ENCODE measurements at regions not wholly inside any gene's neighbourhood (a gene's known extent, or its start where the extent isn't known, plus 50 kb on each side); places are given as distances from the start of the nearest gene placed in this dataset.

DNA sequence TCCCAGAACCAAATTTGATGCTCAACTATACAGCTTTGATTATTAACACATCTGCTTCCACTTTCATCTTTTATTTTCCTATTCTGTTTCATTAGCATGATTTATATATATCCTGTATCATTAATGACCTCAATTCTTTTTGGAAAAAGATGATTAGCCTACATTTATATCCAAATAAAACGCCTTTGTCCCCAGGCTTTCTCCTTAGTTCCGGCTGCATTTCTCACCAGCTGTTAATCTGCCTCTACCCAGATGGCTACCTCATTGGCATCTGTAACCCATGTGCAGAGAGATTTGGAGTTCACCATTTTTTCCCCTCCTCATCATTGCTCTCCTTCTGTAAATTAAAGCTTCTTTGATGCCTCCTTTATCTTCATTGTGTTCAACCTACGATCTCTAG, 336.8 kb upstream of the RGS6 start:
- Histone ChIP-seq H3K9ac (ENCODE audit: low read depth in 2 of 2, low read length in 2 of 2) (no peak overlapping the region), H3K4me3 (no peak overlapping the region), H3K27me3 (no peaks in the 10 kb centered on the region), H3K36me3 (no peaks in the 10 kb centered on the region), H3K27ac (no peak overlapping the region), H3K9me3 (no peaks in the 10 kb centered on the region), H3K4me1 (no peaks in the 10 kb centered on the region)
- no peak for DNase-seq
- intact Hi-C loops (cut with DNase I) = no loop called here
- TF ChIP-seq, protein P1, sequence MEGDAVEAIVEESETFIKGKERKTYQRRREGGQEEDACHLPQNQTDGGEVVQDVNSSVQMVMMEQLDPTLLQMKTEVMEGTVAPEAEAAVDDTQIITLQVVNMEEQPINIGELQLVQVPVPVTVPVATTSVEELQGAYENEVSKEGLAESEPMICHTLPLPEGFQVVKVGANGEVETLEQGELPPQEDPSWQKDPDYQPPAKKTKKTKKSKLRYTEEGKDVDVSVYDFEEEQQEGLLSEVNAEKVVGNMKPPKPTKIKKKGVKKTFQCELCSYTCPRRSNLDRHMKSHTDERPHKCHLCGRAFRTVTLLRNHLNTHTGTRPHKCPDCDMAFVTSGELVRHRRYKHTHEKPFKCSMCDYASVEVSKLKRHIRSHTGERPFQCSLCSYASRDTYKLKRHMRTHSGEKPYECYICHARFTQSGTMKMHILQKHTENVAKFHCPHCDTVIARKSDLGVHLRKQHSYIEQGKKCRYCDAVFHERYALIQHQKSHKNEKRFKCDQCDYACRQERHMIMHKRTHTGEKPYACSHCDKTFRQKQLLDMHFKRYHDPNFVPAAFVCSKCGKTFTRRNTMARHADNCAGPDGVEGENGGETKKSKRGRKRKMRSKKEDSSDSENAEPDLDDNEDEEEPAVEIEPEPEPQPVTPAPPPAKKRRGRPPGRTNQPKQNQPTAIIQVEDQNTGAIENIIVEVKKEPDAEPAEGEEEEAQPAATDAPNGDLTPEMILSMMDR (IDR thresholded peaks at IDR 0.05) = no peak

DNA sequence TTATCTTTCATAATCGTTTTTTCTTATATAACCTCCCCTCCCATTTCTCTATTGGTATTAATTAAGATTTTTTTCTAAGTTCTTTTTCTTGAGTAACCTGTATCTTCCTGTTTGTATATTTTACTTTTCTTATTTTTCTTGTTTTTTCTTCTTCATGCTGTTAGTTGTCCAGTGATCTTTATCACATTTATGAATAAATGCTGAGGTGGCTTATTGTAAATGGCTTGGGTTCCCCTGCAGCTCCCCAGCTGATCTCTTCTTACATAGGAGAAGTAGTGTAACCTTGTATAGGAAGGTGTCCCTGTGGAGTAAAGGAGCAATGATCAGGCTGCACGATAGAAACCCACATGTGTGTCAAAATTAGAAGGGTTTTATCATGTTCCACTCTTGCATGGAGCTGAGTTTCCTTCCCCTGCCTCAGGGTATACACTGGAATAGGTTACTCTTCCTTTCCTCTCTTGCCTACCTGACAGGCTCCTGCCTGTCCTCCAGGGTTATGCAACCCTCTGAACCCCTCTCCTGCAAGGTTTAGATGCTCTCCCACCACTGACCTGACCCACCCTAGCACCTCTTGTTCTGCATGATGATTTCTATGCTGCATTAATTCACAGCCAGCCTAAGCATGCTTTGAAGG, 334.8 kb upstream of the RGS6 start:
- Histone ChIP-seq H3K9me3 (no peaks in the 10 kb centered on the region), H3K4me3 (no peak overlapping the region), H3K9ac (ENCODE audit: low read depth in 2 of 2, low read length in 2 of 2) (no peak overlapping the region), H3K36me3 (no peaks in the 10 kb centered on the region), H3K27me3 (no peaks in the 10 kb centered on the region), H3K4me1 (no peaks in the 10 kb centered on the region), H3K27ac (no peak overlapping the region)
- intact Hi-C loops (cut with DNase I) = no loop called here
- DNase-seq = no peak
- TF ChIP-seq, protein P1 (IDR thresholded peaks at IDR 0.05) = no peak

DNA sequence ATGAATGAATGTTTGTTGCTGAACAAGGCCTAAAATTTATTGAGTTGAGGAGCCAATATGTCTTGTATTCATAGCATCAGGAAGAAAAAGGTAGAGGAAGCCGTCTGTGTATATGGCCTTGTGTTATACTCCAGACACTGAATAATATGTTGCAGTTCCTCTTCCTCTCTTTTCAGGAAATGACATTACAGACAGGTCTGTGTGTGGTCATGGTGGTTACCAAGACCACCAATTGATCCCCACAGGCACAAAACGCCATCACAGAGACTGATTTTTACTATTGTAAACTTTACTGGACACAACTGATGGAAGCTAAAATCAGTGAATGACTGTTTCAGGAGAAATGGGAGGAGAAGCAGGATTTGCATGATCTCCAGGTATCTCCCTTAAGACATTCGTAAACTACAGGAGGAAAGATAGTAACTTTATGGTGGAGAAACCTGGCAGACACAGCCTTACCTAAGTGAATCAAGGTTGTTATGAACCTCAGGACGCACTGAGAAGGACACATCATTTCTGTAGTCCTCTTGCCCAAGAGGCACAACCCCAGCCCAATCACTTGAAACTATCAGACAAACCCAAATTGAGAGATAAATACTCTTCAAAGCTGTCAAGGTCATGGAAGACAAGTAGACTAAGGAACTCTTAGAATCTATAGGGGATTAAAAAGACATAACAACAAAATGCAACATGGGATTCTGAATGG, 334.1 kb upstream of the RGS6 start:
- H3K27ac ChIP-seq = no peak overlapping the region
- intact Hi-C loops (cut with DNase I) = no loop called here
- no peaks in the 10 kb centered on the region for H3K4me1 ChIP-seq
- no peaks in the 10 kb centered on the region for H3K9me3 ChIP-seq
- TF ChIP-seq, protein P1 (IDR thresholded peaks at IDR 0.05) = no peak
- H3K9ac ChIP-seq (ENCODE audit: low read depth in 2 of 2, low read length in 2 of 2) = no peak overlapping the region
- no peak overlapping the region for H3K4me3 ChIP-seq
- no peaks in the 10 kb centered on the region for H3K27me3 ChIP-seq
- no peaks in the 10 kb centered on the region for H3K36me3 ChIP-seq
- DNase-seq = no peak

DNA sequence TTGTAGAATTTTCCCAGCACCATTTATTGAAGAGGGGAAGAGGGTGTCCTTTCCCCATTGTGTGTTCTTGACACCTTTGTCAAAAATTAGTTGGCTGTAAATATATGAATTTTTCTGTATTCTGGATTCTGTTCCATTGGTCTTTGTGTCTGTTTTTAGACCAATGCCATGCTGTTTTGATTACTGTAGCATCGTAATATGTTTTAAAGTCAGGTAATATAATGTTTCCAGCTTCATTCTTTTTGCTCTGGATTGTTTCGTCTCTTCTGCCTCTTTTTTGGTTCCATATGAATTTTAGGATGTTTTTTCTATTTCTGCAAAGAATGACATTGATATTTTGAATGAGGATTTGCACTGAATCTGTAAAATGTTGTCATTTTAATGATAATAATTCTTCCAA, 331.9 kb upstream of the RGS6 start:
- TF ChIP-seq, protein P1 (IDR thresholded peaks at IDR 0.05) = no peak
- Histone ChIP-seq H3K4me1 (no peaks in the 10 kb centered on the region), H3K36me3 (no peaks in the 10 kb centered on the region), H3K9me3 (no peaks in the 10 kb centered on the region), H3K27ac (no peak overlapping the region), H3K4me3 (no peak overlapping the region), H3K27me3 (no peaks in the 10 kb centered on the region), H3K9ac (ENCODE audit: low read depth in 2 of 2, low read length in 2 of 2) (no peak overlapping the region)
- intact Hi-C loops (cut with DNase I) = no loop called here
- no peak for DNase-seq

DNA sequence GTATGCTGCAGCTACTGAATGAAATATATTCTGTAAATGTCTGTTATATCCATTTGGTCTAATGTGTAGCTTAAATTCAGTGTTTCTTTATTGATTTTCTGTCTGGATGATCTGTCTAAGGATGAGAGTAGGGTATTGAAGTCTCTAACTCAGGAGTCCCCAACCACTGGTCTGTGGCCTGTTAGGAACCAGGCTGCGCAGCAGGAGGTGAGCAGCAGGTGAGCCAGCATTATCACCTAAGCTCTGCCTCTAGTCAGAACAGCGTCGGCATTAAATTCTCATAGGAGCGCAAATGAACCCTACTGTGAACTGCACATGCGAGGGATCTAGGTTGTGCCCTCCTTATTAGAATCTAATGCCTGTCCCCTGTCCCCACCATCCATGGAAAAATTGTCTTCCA, 329.7 kb upstream of the RGS6 start:
- TF ChIP-seq, protein P1 (IDR thresholded peaks at IDR 0.05) = no peak
- Histone ChIP-seq H3K4me1 (no peaks in the 10 kb centered on the region), H3K27me3 (no peaks in the 10 kb centered on the region), H3K9me3 (no peaks in the 10 kb centered on the region), H3K9ac (ENCODE audit: low read depth in 2 of 2, low read length in 2 of 2) (no peak overlapping the region), H3K27ac (no peak overlapping the region), H3K36me3 (no peaks in the 10 kb centered on the region), H3K4me3 (no peak overlapping the region)
- no peak for DNase-seq
- intact Hi-C loops (cut with DNase I) = no loop called here

All from colonic mucosa (tissue), 4 donors.